ENCODE measurements at regions not wholly inside any gene's neighbourhood (a gene's known extent, or its start where the extent isn't known, plus 50 kb on each side); places are given as distances from the start of the nearest gene placed in this dataset.

DNA sequence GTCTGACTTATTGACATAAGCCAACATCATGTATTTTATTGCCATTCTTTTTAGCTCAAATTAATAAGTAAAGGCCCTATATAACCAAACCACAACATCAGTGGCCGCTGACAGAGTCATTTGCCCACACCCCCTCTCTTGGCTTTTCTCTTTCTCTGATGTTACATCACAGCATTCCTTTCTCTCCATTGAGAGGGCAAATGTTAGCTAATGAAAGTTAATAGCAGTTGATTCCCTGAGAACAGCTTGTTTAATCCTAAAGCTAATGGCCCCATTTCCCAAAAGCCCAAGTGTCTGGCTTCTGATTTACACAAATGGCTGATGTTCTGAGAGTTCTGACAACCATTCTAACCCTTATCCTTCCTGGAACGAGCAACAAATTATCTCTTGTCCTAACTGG is 308.8 kb downstream of the SNAPC1 start:
- no CpG with 5 or more reads among the region's 2 CpGs for WGBS (ENCODE audit: insufficient coverage)

DNA sequence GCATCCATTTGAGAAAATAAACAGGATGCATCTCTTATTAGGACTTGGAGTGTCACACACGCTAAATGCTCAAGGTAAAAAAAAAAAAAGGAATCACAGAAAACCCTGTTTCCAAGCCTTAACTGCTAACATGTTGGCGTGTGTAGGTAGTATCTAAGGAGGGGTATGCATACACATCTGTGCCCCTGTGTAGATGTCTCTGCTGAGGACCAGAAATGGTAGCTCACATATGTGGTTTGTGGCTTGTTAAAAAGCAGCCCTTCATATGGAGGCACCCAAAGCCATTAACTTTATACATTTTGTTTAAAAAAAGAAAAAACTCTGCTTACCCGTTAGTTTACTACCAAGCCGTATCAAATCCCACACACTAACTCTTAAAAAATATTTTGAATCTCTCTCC is 314.1 kb downstream of the SNAPC1 start:
- ATAC-seq (replicated peaks in 1 of 4) (no peak), DNase-seq (no peak)
- Mint-ChIP-seq H3K36me3 (no peaks in the 10 kb centered on the region), H3K27me3 (peaks cover 4% of the 10 kb centered on the region in 2 donors), H3K4me1 (peaks cover 22 to 38% (median 30%) of the 10 kb centered on the region in 3 donors), H3K27ac (no peak overlapping the region), H3K4me3 (no peak overlapping the region), H3K9me3 (no peaks in the 10 kb centered on the region)
- no CpG with 5 or more reads among the region's 4 CpGs for WGBS (ENCODE audit: insufficient coverage)
- ChIA-PET POLR2A (no interaction called here), CTCF (no interaction called here)
- Histone ChIP-seq H3K27ac (ENCODE audit: low read length) (no peak overlapping the region), H3K27me3 (replicated peaks in 1 of 2; ENCODE audit: control insufficient read depth in 2 of 2, extremely low read depth in 1 of 2, insufficient read depth in 2 of 2, low read length in 1 of 2) (no peaks in the 10 kb centered on the region), H3K9me3 (no peaks in the 10 kb centered on the region), H3K36me3 (ENCODE audit: control insufficient read depth in 2 of 2, extremely low read depth in 1 of 2, insufficient read depth in 1 of 2, low read length in 1 of 2) (no peaks in the 10 kb centered on the region), H3K4me1 (ENCODE audit: control insufficient read depth in 1 of 2, extremely low read depth in 1 of 2, insufficient read depth in 2 of 2, low read length in 2 of 2) (peaks cover 17 to 28% of the 10 kb centered on the region in 2 experiments), H3K4me3 (ENCODE audit: control insufficient read depth in 1 of 2, extremely low read depth in 1 of 2, low read length in 1 of 2) (no peak overlapping the region)

More for the DNA sequence above, 308.8 kb downstream of the SNAPC1 start:
- no peak overlapping the region for H3K4me3 ChIP-seq (ENCODE audit: control insufficient read depth in 1 of 2, extremely low read depth in 1 of 2, low read length in 1 of 2)
- CTCF ChIA-PET: interaction anchor here in 1 of 2 donors (0.6 kb wide), 1 partner anchor 180 kb away, joined by 3 read pairs; no protein-coding TSS in a partner anchor
- Mint-ChIP-seq H3K36me3 (no peaks in the 10 kb centered on the region), H3K4me1 (no peaks in the 10 kb centered on the region), H3K4me3 (no peak overlapping the region), H3K27me3 (peaks cover 6 to 8% of the 10 kb centered on the region in 2 donors), H3K27ac (no peak overlapping the region), H3K9me3 (no peaks in the 10 kb centered on the region)
- DNase-seq (no peak), ATAC-seq (replicated peaks in 1 of 4) (no peak)
- POLR2A ChIA-PET: no interaction called here
- H3K9me3 ChIP-seq: no peaks in the 10 kb centered on the region
- H3K27me3 ChIP-seq (replicated peaks in 1 of 2; ENCODE audit: control insufficient read depth in 2 of 2, extremely low read depth in 1 of 2, insufficient read depth in 2 of 2, low read length in 1 of 2): no peaks in the 10 kb centered on the region
- H3K4me1 ChIP-seq (ENCODE audit: control insufficient read depth in 1 of 2, extremely low read depth in 1 of 2, insufficient read depth in 2 of 2, low read length in 2 of 2): peaks cover 0 to 2% of the 10 kb centered on the region in 2 experiments
- no peaks in the 10 kb centered on the region for H3K36me3 ChIP-seq (ENCODE audit: control insufficient read depth in 2 of 2, extremely low read depth in 1 of 2, insufficient read depth in 1 of 2, low read length in 1 of 2)
- no peak overlapping the region for H3K27ac ChIP-seq (ENCODE audit: low read length)

DNA sequence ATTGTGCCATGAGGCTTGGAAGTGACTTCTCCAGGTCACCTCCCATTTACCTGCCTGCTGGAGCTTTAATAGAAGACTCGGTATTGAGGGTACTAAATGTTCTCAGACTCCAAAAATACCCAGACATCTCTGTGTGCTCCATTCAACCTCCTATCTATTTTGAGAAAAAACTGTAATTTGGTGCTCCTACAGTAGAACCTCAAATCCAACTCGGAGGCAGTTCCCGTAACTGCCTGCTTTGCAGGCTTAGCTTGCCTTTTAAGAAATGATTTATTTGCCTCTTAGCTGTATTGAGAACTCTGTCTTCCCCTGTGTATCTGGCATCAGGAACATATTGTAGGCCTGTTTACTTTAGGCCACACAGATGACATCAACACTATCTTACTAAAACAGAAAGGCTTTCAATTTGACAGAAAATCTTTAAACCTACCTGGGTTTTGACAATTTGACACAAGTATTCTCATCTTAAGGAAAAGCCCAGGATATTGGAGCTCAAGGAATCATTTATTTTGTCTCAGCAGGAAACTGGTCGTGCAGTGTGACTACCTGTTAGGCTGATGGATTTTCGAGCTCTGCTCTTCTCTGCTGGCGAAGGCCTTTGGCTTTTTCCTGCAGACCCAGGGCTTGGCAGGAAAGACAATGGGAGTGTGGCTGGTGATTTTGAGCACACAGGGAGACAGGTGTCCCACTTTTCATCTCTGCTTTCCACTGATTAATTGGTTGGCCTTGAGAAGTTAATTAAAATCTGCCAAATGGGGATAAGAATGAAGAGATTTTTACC is 314.8 kb downstream of the SNAPC1 start:
- DNase-seq: no peak
- peaks cover 17 to 32% of the 10 kb centered on the region in 2 experiments for H3K4me1 ChIP-seq (ENCODE audit: control insufficient read depth in 1 of 2, extremely low read depth in 1 of 2, insufficient read depth in 2 of 2, low read length in 2 of 2)
- POLR2A ChIA-PET: interaction anchor here (0.6 kb wide), 2 partner anchors 13 to 868 kb away, joined by 3 to 10 read pairs; no protein-coding TSS in a partner anchor
- peak overlapping the region in 1 of 2 donors; percentile 17 for H3K4me3 ChIP-seq (ENCODE audit: control insufficient read depth in 1 of 2, extremely low read depth in 1 of 2, low read length in 1 of 2)
- WGBS (ENCODE audit: insufficient coverage): 100% methylated on average over 1 of the region's 6 CpGs
- H3K4me3 Mint-ChIP-seq: peak overlapping the region in 1 of 3 donors; percentile 50
- peak overlapping the region; percentile 31 for H3K27ac ChIP-seq (ENCODE audit: low read length)
- H3K9me3 Mint-ChIP-seq: no peaks in the 10 kb centered on the region
- H3K36me3 ChIP-seq (ENCODE audit: control insufficient read depth in 2 of 2, extremely low read depth in 1 of 2, insufficient read depth in 1 of 2, low read length in 1 of 2): no peaks in the 10 kb centered on the region
- ATAC-seq (replicated peaks in 1 of 4): no peak
- no peaks in the 10 kb centered on the region for H3K9me3 ChIP-seq
- H3K27me3 ChIP-seq (replicated peaks in 1 of 2; ENCODE audit: control insufficient read depth in 2 of 2, extremely low read depth in 1 of 2, insufficient read depth in 2 of 2, low read length in 1 of 2): no peaks in the 10 kb centered on the region
- H3K27ac Mint-ChIP-seq: peak overlapping the region in 1 of 2 donors; percentile 35
- peaks cover 4% of the 10 kb centered on the region in 2 donors for H3K27me3 Mint-ChIP-seq
- H3K4me1 Mint-ChIP-seq: peaks cover 28 to 44% (median 37%) of the 10 kb centered on the region in 3 donors
- CTCF ChIA-PET: interaction anchor here (0.7 to 1.0 kb wide), 5 partner anchors 17 to 729 kb away, joined by 3 to 4 read pairs (median 3); no protein-coding TSS in a partner anchor
- H3K36me3 Mint-ChIP-seq: no peaks in the 10 kb centered on the region

GRCh38 chr14:62077676-62078261 is 315.5 kb downstream of the SNAPC1 start:
- Mint-ChIP-seq H3K27me3 (peaks cover 4 to 5% of the 10 kb centered on the region in 2 donors), H3K4me3 (peak overlapping the region in 1 of 3 donors; percentile 50), H3K4me1 (peaks cover 29 to 52% (median 38%) of the 10 kb centered on the region in 3 donors), H3K27ac (peak overlapping the region; percentile 12 to 13), H3K9me3 (no peaks in the 10 kb centered on the region), H3K36me3 (no peaks in the 10 kb centered on the region)
- 20% methylated on average over 1 of the region's 4 CpGs for WGBS (ENCODE audit: insufficient coverage)
- no peaks in the 10 kb centered on the region for H3K9me3 ChIP-seq
- peak overlapping the region in 1 of 2 donors; percentile 17 for H3K4me3 ChIP-seq (ENCODE audit: control insufficient read depth in 1 of 2, extremely low read depth in 1 of 2, low read length in 1 of 2)
- no peaks in the 10 kb centered on the region for H3K36me3 ChIP-seq (ENCODE audit: control insufficient read depth in 2 of 2, extremely low read depth in 1 of 2, insufficient read depth in 1 of 2, low read length in 1 of 2)
- H3K27ac ChIP-seq (ENCODE audit: low read length): peak overlapping the region; percentile 31
- peak; percentile 36 to 79 (median 74) for ATAC-seq (replicated peaks in 1 of 4)
- DNase-seq: peak in 24 of 35 experiments; percentile 12 to 60 (median 21)
- CTCF ChIA-PET: interaction anchor here (0.6 to 1.8 kb wide), 8 partner anchors 18 to 730 kb away, joined by 3 to 5 read pairs (median 4); no protein-coding TSS in a partner anchor
- no peaks in the 10 kb centered on the region for H3K27me3 ChIP-seq (replicated peaks in 1 of 2; ENCODE audit: control insufficient read depth in 2 of 2, extremely low read depth in 1 of 2, insufficient read depth in 2 of 2, low read length in 1 of 2)
- POLR2A ChIA-PET: interaction anchor here (0.6 to 0.7 kb wide), 3 partner anchors 80 to 868 kb away, joined by 3 to 5 read pairs (median 3); no protein-coding TSS in a partner anchor
- H3K4me1 ChIP-seq (ENCODE audit: control insufficient read depth in 1 of 2, extremely low read depth in 1 of 2, insufficient read depth in 2 of 2, low read length in 2 of 2): peaks cover 17 to 38% of the 10 kb centered on the region in 2 experiments

DNA sequence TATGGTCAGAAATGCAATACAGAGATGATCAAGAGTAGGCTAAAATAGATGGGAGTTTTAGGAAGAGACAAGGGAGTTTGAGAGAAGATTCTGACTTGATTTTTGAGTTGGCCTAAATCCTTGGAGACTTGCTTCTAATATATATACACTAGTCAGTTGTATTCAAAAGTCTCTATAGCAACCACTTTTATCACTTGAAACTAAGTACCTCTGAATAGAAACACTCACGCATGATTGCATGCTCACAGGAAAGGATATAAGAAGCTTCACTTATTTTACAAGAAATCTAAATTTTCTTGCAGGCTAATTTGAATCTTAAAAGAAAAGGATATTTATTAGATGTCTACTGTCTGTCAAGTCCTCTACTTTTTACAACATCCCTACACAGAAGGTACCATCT is 316.8 kb downstream of the SNAPC1 start:
- no peak for ATAC-seq (replicated peaks in 1 of 4)
- no peaks in the 10 kb centered on the region for H3K9me3 Mint-ChIP-seq
- no peak overlapping the region for H3K27ac ChIP-seq (ENCODE audit: low read length)

GRCh38 chr14:62081012-62081612 is 318.9 kb downstream of the SNAPC1 start:
- ATAC-seq (replicated peaks in 1 of 4) (no peak), DNase-seq (no peak)
- Mint-ChIP-seq H3K9me3 (peaks cover 0 to 4% (median 0%) of the 10 kb centered on the region in 3 donors), H3K4me3 (no peak overlapping the region), H3K4me1 (peaks cover 29 to 52% (median 40%) of the 10 kb centered on the region in 3 donors), H3K36me3 (no peaks in the 10 kb centered on the region), H3K27ac (no peak overlapping the region), H3K27me3 (peaks cover 0 to 2% of the 10 kb centered on the region in 2 donors)
- WGBS (ENCODE audit: insufficient coverage): no CpG with 5 or more reads among the region's 10 CpGs
- Histone ChIP-seq H3K27ac (ENCODE audit: low read length) (no peak overlapping the region), H3K4me3 (ENCODE audit: control insufficient read depth in 1 of 2, extremely low read depth in 1 of 2, low read length in 1 of 2) (no peak overlapping the region), H3K4me1 (ENCODE audit: control insufficient read depth in 1 of 2, extremely low read depth in 1 of 2, insufficient read depth in 2 of 2, low read length in 2 of 2) (peaks cover 17 to 37% of the 10 kb centered on the region in 2 experiments), H3K9me3 (no peaks in the 10 kb centered on the region), H3K36me3 (ENCODE audit: control insufficient read depth in 2 of 2, extremely low read depth in 1 of 2, insufficient read depth in 1 of 2, low read length in 1 of 2) (no peaks in the 10 kb centered on the region), H3K27me3 (replicated peaks in 1 of 2; ENCODE audit: control insufficient read depth in 2 of 2, extremely low read depth in 1 of 2, insufficient read depth in 2 of 2, low read length in 1 of 2) (no peaks in the 10 kb centered on the region)
- ChIA-PET CTCF (no interaction called here), POLR2A (no interaction called here)

More for the DNA sequence above, 316.8 kb downstream of the SNAPC1 start:
- H3K36me3 Mint-ChIP-seq: no peaks in the 10 kb centered on the region
- peaks cover 2 to 3% of the 10 kb centered on the region in 2 donors for H3K27me3 Mint-ChIP-seq
- peaks cover 29 to 52% (median 40%) of the 10 kb centered on the region in 3 donors for H3K4me1 Mint-ChIP-seq
- ChIA-PET CTCF (interaction anchor here (0.6 to 1.8 kb wide), 2 partner anchors 47 to 186 kb away, joined by 3 to 4 read pairs; no protein-coding TSS in a partner anchor), POLR2A (no interaction called here)
- no CpG with 5 or more reads among the region's 1 CpG for WGBS (ENCODE audit: insufficient coverage)
- H3K4me1 ChIP-seq (ENCODE audit: control insufficient read depth in 1 of 2, extremely low read depth in 1 of 2, insufficient read depth in 2 of 2, low read length in 2 of 2): peaks cover 17 to 38% of the 10 kb centered on the region in 2 experiments
- DNase-seq: no peak
- no peaks in the 10 kb centered on the region for H3K36me3 ChIP-seq (ENCODE audit: control insufficient read depth in 2 of 2, extremely low read depth in 1 of 2, insufficient read depth in 1 of 2, low read length in 1 of 2)
- no peak overlapping the region for H3K27ac Mint-ChIP-seq
- no peaks in the 10 kb centered on the region for H3K27me3 ChIP-seq (replicated peaks in 1 of 2; ENCODE audit: control insufficient read depth in 2 of 2, extremely low read depth in 1 of 2, insufficient read depth in 2 of 2, low read length in 1 of 2)
- H3K4me3 Mint-ChIP-seq: no peak overlapping the region
- no peak overlapping the region for H3K4me3 ChIP-seq (ENCODE audit: control insufficient read depth in 1 of 2, extremely low read depth in 1 of 2, low read length in 1 of 2)
- H3K9me3 ChIP-seq: no peaks in the 10 kb centered on the region
